Upper lobe of left lung (tissue), 4 donors: ENCODE measurements at regions not wholly inside any gene's neighbourhood (a gene's known extent, or its start where the extent isn't known, plus 50 kb on each side); places are given as distances from the start of the nearest gene placed in this dataset.

ENCODE experiments used
- CTCF ChIP-seq, 6 experiments: fragments of 450-650 bp in 4 of 6; fragments of 200-600 bp in 2 of 6; sonication (generic) in 2 of 6; IDR thresholded peaks; one replicate each; pipeline ENCODE4 v1.5.1; 2016 to 2019; ENCODE audit warnings: antibody characterized with exemption in 6 of 6
- EP300 ChIP-seq, 4 donors: sonication (generic); formaldehyde crosslinking; IDR thresholded peaks; one replicate each; pipeline ENCODE4 v1.5.1; 2017; ENCODE audit warnings: antibody characterized with exemption in 4 of 4, control low read depth in 2 of 4
- POLR2A ChIP-seq, 4 donors: fragments of 450-650 bp; IDR thresholded peaks; one replicate each; pipeline ENCODE4 v1.5.1; 2016 to 2017; ENCODE audit warnings: antibody characterized with exemption in 4 of 4, mild to moderate bottlenecking in 2 of 4
- POLR2AphosphoS5 ChIP-seq, 2 donors: sonication (generic); formaldehyde crosslinking; IDR thresholded peaks; one replicate each; pipeline ENCODE4 v1.5.1; 2017; ENCODE audit warnings: antibody characterized with exemption in 2 of 2

DNA sequence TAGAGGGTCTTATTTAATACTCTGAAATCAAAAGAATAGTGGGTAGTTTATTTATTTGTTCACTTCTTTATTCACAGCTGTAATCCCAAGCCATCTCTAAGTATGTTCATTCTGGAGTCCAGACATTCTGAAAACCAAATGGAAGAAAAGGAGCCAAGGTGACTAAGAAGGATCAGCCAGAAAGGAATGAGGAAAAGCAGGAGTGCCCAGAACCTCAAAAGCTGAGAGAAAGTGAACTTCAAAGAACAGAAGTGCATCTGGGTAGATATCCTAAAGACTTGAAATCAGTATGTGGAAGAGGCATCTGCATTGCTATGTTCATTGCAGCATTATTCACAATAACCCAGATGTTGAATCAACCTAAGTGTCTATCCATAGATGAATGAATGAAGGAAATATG lies 94.8 kb downstream of the VIP start:
- TF ChIP-seq POLR2AphosphoS5 (IDR thresholded peaks at IDR 0.05), result no peak
- TF ChIP-seq POLR2A (IDR thresholded peaks at IDR 0.05), result no peak
- TF ChIP-seq CTCF (IDR thresholded peaks at IDR 0.05), result no peak
- TF ChIP-seq EP300 (IDR thresholded peaks at IDR 0.05), result no peak
